Lung (tissue), 11 donors: ENCODE measurements at regions not wholly inside any gene's neighbourhood (a gene's known extent, or its start where the extent isn't known, plus 50 kb on each side); places are given as distances from the start of the nearest gene placed in this dataset.

Source experiments
- ATAC-seq: fragments of 200-7000 bp; cut with Tn5 transposase; one replicate; pipeline ENCODE4 v1.9.1; 2020; ENCODE audit warnings: moderate number of reproducible peaks; ENCODE audit not compliant: insufficient read depth, low FRiP score
- DNase-seq, 3 donors: peaks; one replicate each; pipeline ENCODE4 v3.0.0-alpha.2; 2013 to 2017
- H3K27ac ChIP-seq, 2 donors: one replicate each; pipeline ENCODE4 v1.5.1; 2013; ENCODE audit warnings: mild to moderate bottlenecking in 2 of 2, moderate library complexity in 2 of 2, control low read depth in 1 of 2, inconsistent platforms in 1 of 2, low read depth in 1 of 2, low read length in 1 of 2
- H3K27me3 ChIP-seq, 3 donors: one replicate each; pipeline ENCODE4 v1.5.1; 2013; ENCODE audit warnings: low read length in 2 of 3; ENCODE audit not compliant: control insufficient read depth in 3 of 3, insufficient read depth in 3 of 3
- H3K36me3 ChIP-seq, 4 donors: one replicate each; pipeline ENCODE4 v1.5.1; 2013; ENCODE audit warnings: low read length in 4 of 4, mild to moderate bottlenecking in 1 of 4, moderate library complexity in 1 of 4; ENCODE audit not compliant: control insufficient read depth in 4 of 4, insufficient read depth in 4 of 4
- H3K4me1 ChIP-seq, 5 donors: one replicate each; pipeline ENCODE4 v1.5.1; 2013; ENCODE audit warnings: low read length in 5 of 5, mild to moderate bottlenecking in 2 of 5, moderate library complexity in 1 of 5; ENCODE audit not compliant: control insufficient read depth in 5 of 5, insufficient read depth in 5 of 5
- H3K4me3 ChIP-seq: one replicate; pipeline ENCODE4 v1.5.1; 2013; ENCODE audit warnings: mild to moderate bottlenecking, control low read depth, moderate library complexity
- H3K9ac ChIP-seq, 2 donors: one replicate each; pipeline ENCODE4 v1.5.1; 2013; ENCODE audit warnings: low read length in 2 of 2, control low read depth in 1 of 2; ENCODE audit not compliant: insufficient read depth in 1 of 2
- H3K9me3 ChIP-seq, 4 donors: one replicate each; pipeline ENCODE4 v1.5.1; 2013; ENCODE audit warnings: low read length in 3 of 4, mild to moderate bottlenecking in 1 of 4, moderate library complexity in 1 of 4; ENCODE audit not compliant: control insufficient read depth in 4 of 4, insufficient read depth in 3 of 4
- CTCF ChIP-seq: IDR thresholded peaks from 2 replicates; pipeline ENCODE4 v1.5.1; 2012; ENCODE audit warnings: mild to moderate bottlenecking; ENCODE audit errors: control extremely low read depth, extremely low read depth
- WGBS, 2 donors: extraction: QIAGEN DNeasy Blood & Tissue Kit; methylation state at CpG; one replicate each; pipeline ENCODE4 v1.1.7; 2013; 5-methylcytosine and 5-hydroxymethylcytosine counted together
- donor health status: control.
- donor health status: control.
- donor health status: Bipolar disorder and iron deficiency.
- donor health status: healthy.
- donor health status: DM: yes; HTN: yes; CAD: no.

GRCh38 chr13:64371045-64371444 lies 2859.1 kb downstream of the PCDH9 start:
- Histone ChIP-seq H3K9me3 (peaks cover 0 to 2% (median 0%) of the 10 kb centered on the region in 4 donors), H3K36me3 (no peaks in the 10 kb centered on the region), H3K27me3 (no peaks in the 10 kb centered on the region), H3K27ac (no peak overlapping the region), H3K4me3 (no peak overlapping the region), H3K9ac (no peak overlapping the region), H3K4me1 (no peaks in the 10 kb centered on the region)
- DNase-seq (no peak), ATAC-seq (no peak)
- no peak for TF ChIP-seq CTCF

- WGBS, 2 donors: 80 to 87% methylated on average over 5 of the region's 5 CpGs
Observed at GRCh38 chr13:64369121-64369520, 2861.0 kb downstream of the PCDH9 start.

GRCh38 chr13:64362564-64362963 lies 2867.6 kb downstream of the PCDH9 start:
- ATAC-seq: no peak

More at GRCh38 chr13:64369121-64369520, 2861.0 kb downstream of the PCDH9 start:
- no peak for TF ChIP-seq CTCF
- no peak for DNase-seq
- Histone ChIP-seq H3K36me3 (no peaks in the 10 kb centered on the region), H3K27ac (no peak overlapping the region), H3K4me3 (no peak overlapping the region), H3K9me3 (peaks cover 0 to 2% (median 0%) of the 10 kb centered on the region in 4 donors), H3K9ac (no peak overlapping the region), H3K27me3 (no peaks in the 10 kb centered on the region), H3K4me1 (no peaks in the 10 kb centered on the region)
- no peak for ATAC-seq

More at GRCh38 chr13:64362564-64362963, 2867.6 kb downstream of the PCDH9 start:
- WGBS, 2 donors: 82 to 83% methylated on average over 2 of the region's 2 CpGs
- H3K27me3 ChIP-seq: no peaks in the 10 kb centered on the region
- DNase-seq: no peak
- H3K4me1 ChIP-seq: no peaks in the 10 kb centered on the region
- H3K9ac ChIP-seq: no peak overlapping the region
- H3K9me3 ChIP-seq: peaks cover 0 to 4% (median 0%) of the 10 kb centered on the region in 4 donors
- no peaks in the 10 kb centered on the region for H3K36me3 ChIP-seq
- TF ChIP-seq CTCF: no peak
- no peak overlapping the region for H3K4me3 ChIP-seq
- no peak overlapping the region for H3K27ac ChIP-seq
